ENCODE measurements at regions not wholly inside any gene's neighbourhood (a gene's known extent, or its start where the extent isn't known, plus 50 kb on each side); places are given as distances from the start of the nearest gene placed in this dataset.
"Not testable (repeated sequence)": the region's sequence is repeated elsewhere in the genome, so short reads cannot be mapped to it uniquely, and the experiment has no call there.

DNA sequence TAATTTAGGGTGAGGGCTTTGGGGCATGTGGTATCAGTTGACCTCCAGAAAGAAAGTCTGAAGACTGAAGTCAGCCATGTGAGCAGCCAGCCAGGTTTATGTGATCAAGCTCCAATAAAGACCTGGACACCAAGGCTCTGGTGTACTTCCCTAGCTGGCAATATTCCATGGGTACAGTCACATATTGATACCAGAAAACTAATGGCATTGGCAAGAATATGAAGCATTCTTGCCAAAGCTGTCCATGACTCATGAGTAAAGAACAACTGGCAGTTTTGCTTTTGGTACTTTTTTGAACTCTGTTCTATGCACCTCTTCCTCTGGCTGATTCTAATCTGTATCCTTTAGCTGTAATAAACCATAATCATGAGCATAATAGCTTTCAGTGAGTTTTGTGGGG, 415.3 kb upstream of the CAMK1G start:
- no peak for DNase-seq (ENCODE audit: low read depth, low spot score)
- POLR2A ChIA-PET, result no interaction called here
- H3K4me3 ChIP-seq (ENCODE audit: low read depth, low read length), result no peak overlapping the region
- CTCF ChIA-PET, result interaction anchor here (1.4 kb wide), 1 partner anchor 34 kb away, joined by 5 read pairs; no protein-coding TSS in a partner anchor
- TF ChIP-seq, protein P1, sequence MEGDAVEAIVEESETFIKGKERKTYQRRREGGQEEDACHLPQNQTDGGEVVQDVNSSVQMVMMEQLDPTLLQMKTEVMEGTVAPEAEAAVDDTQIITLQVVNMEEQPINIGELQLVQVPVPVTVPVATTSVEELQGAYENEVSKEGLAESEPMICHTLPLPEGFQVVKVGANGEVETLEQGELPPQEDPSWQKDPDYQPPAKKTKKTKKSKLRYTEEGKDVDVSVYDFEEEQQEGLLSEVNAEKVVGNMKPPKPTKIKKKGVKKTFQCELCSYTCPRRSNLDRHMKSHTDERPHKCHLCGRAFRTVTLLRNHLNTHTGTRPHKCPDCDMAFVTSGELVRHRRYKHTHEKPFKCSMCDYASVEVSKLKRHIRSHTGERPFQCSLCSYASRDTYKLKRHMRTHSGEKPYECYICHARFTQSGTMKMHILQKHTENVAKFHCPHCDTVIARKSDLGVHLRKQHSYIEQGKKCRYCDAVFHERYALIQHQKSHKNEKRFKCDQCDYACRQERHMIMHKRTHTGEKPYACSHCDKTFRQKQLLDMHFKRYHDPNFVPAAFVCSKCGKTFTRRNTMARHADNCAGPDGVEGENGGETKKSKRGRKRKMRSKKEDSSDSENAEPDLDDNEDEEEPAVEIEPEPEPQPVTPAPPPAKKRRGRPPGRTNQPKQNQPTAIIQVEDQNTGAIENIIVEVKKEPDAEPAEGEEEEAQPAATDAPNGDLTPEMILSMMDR (IDR thresholded peaks at IDR 0.05; ENCODE audit: insufficient read depth, low read length, missing control alignments), result no peak

DNA sequence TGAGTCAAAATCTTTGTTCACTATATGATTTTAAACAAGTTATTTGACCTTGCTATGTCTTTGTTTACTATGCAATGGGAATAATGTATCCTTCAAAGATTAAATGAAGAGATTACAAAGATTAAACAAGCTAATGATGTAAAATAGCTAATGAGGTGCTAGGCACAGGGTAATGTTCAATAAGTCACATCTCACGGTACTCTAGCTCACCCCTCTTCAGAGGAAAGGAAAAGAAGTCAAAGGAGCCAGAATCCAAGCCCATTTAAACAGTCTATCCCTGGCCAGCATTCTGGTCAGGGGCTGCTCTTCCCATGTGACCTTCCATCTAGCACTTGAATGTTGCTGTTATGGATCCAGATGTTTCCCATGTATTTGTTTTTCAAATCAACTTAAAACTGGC, 412.4 kb upstream of the CAMK1G start:
- POLR2A ChIA-PET, result no interaction called here
- H3K4me3 ChIP-seq (ENCODE audit: low read depth, low read length), result no peak overlapping the region
- DNase-seq (ENCODE audit: low read depth, low spot score), result no peak
- CTCF ChIA-PET, result interaction anchor here (1.1 to 1.5 kb wide), 2 partner anchors 19 to 32 kb away, joined by 3 read pairs; no protein-coding TSS in a partner anchor
- TF ChIP-seq, protein P1 (IDR thresholded peaks at IDR 0.05; ENCODE audit: insufficient read depth, low read length, missing control alignments), result no peak

DNA sequence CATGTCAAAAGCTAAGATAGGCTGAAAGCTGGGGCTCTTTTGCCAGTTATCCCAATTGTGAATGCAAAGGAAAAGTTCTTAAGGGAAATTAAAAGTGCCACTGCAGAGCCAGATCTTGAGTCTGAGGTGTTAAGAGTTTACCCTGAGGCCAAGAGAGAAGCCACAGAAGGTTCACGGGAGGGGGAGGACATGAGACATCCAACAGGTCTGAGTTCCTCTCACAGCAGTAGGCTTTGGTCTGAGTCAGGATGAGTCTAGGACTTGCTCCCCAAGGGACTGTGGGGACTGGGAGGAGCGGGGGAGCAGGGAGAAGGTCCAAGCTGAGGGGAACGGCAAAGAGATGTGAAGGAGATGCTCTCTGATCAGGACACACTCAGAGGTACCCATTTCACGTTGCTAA, 411.2 kb upstream of the CAMK1G start:
- no peak overlapping the region for H3K4me3 ChIP-seq (ENCODE audit: low read depth, low read length)
- CTCF ChIA-PET, result interaction anchor here (1.0 kb wide), 1 partner anchor 31 kb away, joined by 3 read pairs; no protein-coding TSS in a partner anchor
- POLR2A ChIA-PET, result no interaction called here
- TF ChIP-seq, protein P1 (IDR thresholded peaks at IDR 0.05; ENCODE audit: insufficient read depth, low read length, missing control alignments), result no peak
- no peak for DNase-seq (ENCODE audit: low read depth, low spot score)

DNA sequence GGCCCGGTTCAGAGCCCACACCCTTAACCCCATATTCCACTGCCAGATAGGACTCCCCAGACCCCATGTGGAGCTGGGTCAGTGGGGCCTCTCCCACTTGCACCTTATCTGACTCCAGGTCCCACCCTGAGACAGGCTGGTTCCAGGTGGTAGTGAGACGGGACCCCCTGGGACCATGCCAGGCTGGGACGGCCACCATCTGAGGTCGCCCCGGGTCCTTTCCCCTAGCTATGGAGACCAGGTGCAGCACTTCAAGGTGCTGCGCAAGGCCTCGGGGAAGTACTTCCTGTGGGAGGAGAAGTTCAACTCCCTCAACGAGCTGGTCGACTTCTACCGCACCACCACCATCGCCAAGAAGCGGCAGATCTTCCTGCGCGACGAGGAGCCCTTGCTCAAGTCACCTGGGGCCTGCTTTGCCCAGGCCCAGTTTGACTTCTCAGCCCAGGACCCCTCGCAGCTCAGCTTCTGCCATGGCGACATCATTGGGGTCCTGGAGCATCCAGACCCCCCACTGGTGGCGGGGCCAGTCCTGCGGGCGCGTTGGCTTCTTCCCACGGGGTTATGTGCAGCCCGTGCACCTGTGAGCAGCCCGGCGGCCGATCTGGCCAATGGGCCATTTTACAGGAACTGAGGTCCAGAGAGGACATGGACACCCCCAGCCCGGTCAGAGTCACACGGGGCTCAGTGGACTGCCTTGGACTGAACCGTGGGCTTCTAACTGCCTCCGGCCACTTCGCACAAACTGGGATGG, 410.5 kb upstream of the CAMK1G start:
- POLR2A ChIA-PET; H3K4me3 ChIP-seq (ENCODE audit: low read depth, low read length); CTCF ChIA-PET; DNase-seq (ENCODE audit: low read depth, low spot score): not testable (repeated sequence)

DNA sequence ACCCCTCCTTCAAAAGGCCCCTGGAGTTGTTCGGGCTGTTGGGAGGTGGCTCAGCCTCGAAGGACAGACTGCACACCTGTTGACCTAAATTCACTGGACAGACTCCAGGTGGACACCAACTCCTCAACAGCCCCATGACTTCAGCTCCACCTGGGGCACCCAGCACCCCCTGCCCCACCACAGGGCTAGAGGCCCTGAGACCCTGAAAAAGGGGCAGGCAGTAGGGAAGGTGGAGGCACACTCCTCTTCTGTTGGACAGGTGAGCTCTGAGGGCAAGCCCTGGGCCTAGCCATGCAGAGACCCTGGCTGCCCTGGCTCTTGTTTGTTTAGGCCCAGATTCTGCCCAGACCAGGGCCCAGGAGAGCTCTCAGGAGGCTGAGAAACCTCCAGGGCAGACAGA, 409.7 kb upstream of the CAMK1G start:
- POLR2A ChIA-PET; CTCF ChIA-PET; DNase-seq (ENCODE audit: low read depth, low spot score); H3K4me3 ChIP-seq (ENCODE audit: low read depth, low read length): not testable (repeated sequence)

DNA sequence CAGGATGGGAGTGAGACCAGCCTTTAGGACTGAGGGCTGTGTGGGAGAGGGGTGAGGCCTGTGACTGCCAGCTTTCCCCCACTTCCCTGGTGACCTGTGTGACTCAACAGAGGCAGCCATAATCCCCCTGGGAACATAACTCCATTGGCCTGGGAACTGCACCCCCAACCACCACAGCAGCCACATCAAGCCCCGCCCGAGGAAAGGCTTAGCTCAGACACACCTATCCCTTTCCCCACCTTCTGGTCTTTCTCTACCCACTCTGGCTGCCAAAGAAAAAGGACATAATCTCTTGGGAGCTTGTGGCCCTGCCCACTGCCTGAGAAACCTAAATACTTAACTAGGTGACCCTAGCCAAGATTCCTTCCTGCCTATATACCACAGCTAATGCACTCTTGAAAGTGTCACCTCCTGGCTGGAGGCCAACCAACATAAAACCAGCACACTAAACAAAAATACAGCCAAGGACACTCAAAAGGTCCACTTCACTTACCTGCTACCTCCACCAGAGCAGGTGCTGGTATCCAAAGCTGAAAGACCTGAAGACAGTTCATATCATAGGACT, 406.6 kb upstream of the CAMK1G start:
- CTCF ChIA-PET, result interaction anchor here (1.9 kb wide), 1 partner anchor 26 kb away, joined by 7 read pairs; no protein-coding TSS in a partner anchor
- no peak overlapping the region for H3K4me3 ChIP-seq (ENCODE audit: low read depth, low read length)
- POLR2A ChIA-PET, result no interaction called here
- no peak for DNase-seq (ENCODE audit: low read depth, low spot score)
- TF ChIP-seq, protein P1 (IDR thresholded peaks at IDR 0.05; ENCODE audit: insufficient read depth, low read length, missing control alignments), result no peak

DNA sequence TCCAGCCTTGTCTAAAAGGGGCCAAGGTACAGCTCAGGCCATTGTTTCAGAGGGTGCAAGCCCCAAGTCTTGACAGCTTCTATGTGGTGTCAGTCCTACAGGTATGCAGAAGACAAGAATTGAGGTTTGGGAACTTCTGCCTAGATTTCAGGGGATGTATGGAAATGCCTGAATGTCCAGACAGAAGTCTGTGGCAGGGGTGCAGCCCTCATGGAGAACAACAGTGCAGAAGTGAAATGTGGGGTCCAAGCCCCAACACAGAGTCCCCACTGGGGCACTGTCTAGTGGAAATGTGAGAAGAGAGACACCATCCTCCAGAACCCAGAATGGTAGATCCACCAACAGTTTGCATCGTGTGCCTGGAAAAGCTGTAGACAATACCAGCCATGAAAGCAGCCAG, 400.3 kb upstream of the CAMK1G start:
- no peak for DNase-seq (ENCODE audit: low read depth, low spot score)
- ChIA-PET POLR2A (no interaction called here), CTCF (no interaction called here)
- H3K4me3 ChIP-seq (ENCODE audit: low read depth, low read length), result no peak overlapping the region
- TF ChIP-seq, protein P1 (IDR thresholded peaks at IDR 0.05; ENCODE audit: insufficient read depth, low read length, missing control alignments), result no peak

Data from AG04449 (cell line).